ENCODE measurements at regions not wholly inside any gene's neighbourhood (a gene's known extent, or its start where the extent isn't known, plus 50 kb on each side); places are given as distances from the start of the nearest gene placed in this dataset.

DNA sequence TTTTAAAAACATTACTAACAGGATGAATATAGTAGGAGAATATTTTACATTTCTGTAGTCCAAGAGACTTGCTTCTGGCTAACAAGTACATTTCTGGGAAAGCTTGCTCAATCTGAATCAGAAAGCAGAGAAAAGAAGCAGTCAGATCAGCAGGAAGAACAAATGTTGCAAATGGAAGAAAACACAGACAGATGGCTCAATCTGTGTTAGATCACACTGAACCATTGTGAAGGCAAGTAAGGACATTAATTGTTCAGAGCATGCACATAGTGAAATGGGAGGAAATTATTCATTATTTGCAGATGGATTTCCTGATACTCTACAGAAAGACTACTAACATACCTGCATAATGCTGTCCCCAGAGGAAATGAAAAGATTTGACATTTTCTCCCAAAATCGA, 65.2 kb upstream of the CNOT2 start:
- peaks cover 1 to 8% (median 6%) of the 10 kb centered on the region in 7 donors for H3K9me3 Mint-ChIP-seq
- H3K4me2 ChIP-seq (replicated peaks; ENCODE audit: extremely low read depth, low read length, poor library complexity, severe bottlenecking) = no peak overlapping the region

DNA sequence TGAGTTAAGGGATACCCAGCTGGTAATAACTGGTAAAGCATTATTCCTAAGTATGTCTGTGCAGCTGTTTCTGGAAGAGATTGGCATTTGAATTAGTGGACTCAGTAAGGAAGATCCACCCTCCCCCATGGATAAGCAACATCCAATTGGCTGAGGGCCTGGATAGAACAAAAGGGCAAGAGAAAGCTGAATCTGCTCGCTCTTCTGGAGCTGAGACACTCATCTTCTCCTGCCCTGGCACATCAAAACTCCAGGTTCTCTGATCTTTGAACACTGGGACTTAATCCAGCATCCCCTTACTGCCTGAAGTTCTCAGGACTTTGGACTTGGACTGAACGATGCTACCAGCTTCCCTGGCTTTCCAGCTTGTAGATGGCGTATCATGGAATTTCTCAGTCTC, 63.1 kb upstream of the CNOT2 start:
- Histone ChIP-seq H2AFZ (ENCODE audit: insufficient read depth, low read depth, low read length, poor library complexity, severe bottlenecking) (no peak overlapping the region), H3K4me1 (ENCODE audit: control insufficient read depth in 1 of 2, insufficient read depth in 2 of 2, low read length in 2 of 2) (no peaks in the 10 kb centered on the region), H3K27ac (ENCODE audit: low read depth in 1 of 2, low read length in 2 of 2) (no peak overlapping the region), H3K4me3 (replicated peaks in 1 of 3; ENCODE audit: low read depth in 2 of 3, low read length in 3 of 3) (no peak overlapping the region), H3K79me2 (ENCODE audit: insufficient read depth, low read length) (no peaks in the 10 kb centered on the region), H3K9ac (ENCODE audit: insufficient read depth, low read length, poor library complexity, severe bottlenecking) (no peak overlapping the region), H3K27me3 (ENCODE audit: control insufficient read depth in 2 of 2, insufficient read depth in 2 of 2, low read length in 2 of 2) (no peaks in the 10 kb centered on the region), H4K20me1 (ENCODE audit: insufficient read depth, low read length) (no peaks in the 10 kb centered on the region), H3K9me3 (replicated peaks in 1 of 2; ENCODE audit: control insufficient read depth in 1 of 2, insufficient read depth in 1 of 2, low read length in 2 of 2) (no peaks in the 10 kb centered on the region), H3K36me3 (replicated peaks in 1 of 2; ENCODE audit: control insufficient read depth in 1 of 2, insufficient read depth in 2 of 2, low read length in 2 of 2) (no peaks in the 10 kb centered on the region), H3K4me2 (replicated peaks; ENCODE audit: extremely low read depth, low read length, poor library complexity, severe bottlenecking) (no peak overlapping the region)
- 96% methylated on average over 3 of the region's 3 CpGs for WGBS (ENCODE audit: insufficient coverage)
- no peak for TF ChIP-seq CTCF (IDR thresholded peaks at IDR 0.05)
- Mint-ChIP-seq H3K4me1 (no peaks in the 10 kb centered on the region), H3K27me3 (ENCODE audit: low read depth in 3 of 3) (peaks cover 0 to 1% (median 0%) of the 10 kb centered on the region in 3 donors), H3K36me3 (no peaks in the 10 kb centered on the region), H3K9me3 (peaks cover 0 to 8% (median 6%) of the 10 kb centered on the region in 7 donors), H3K4me3 (no peak overlapping the region), H3K27ac (no peak overlapping the region)
- DNase-seq = no peak
- intact Hi-C loops (cut with micrococcal nuclease) = no loop called here

More for the DNA sequence above, 65.2 kb upstream of the CNOT2 start:
- Histone ChIP-seq H3K36me3 (replicated peaks in 1 of 2; ENCODE audit: control insufficient read depth in 1 of 2, insufficient read depth in 2 of 2, low read length in 2 of 2) (no peaks in the 10 kb centered on the region), H3K27me3 (ENCODE audit: control insufficient read depth in 2 of 2, insufficient read depth in 2 of 2, low read length in 2 of 2) (no peaks in the 10 kb centered on the region), H3K27ac (ENCODE audit: low read depth in 1 of 2, low read length in 2 of 2) (no peak overlapping the region), H3K79me2 (ENCODE audit: insufficient read depth, low read length) (no peaks in the 10 kb centered on the region), H3K4me1 (ENCODE audit: control insufficient read depth in 1 of 2, insufficient read depth in 2 of 2, low read length in 2 of 2) (no peaks in the 10 kb centered on the region), H3K4me3 (replicated peaks in 1 of 3; ENCODE audit: low read depth in 2 of 3, low read length in 3 of 3) (no peak overlapping the region), H3K9me3 (replicated peaks in 1 of 2; ENCODE audit: control insufficient read depth in 1 of 2, insufficient read depth in 1 of 2, low read length in 2 of 2) (no peaks in the 10 kb centered on the region), H2AFZ (ENCODE audit: insufficient read depth, low read depth, low read length, poor library complexity, severe bottlenecking) (no peak overlapping the region), H3K9ac (ENCODE audit: insufficient read depth, low read length, poor library complexity, severe bottlenecking) (no peak overlapping the region), H4K20me1 (ENCODE audit: insufficient read depth, low read length) (no peaks in the 10 kb centered on the region)
- Mint-ChIP-seq H3K4me1 (no peaks in the 10 kb centered on the region), H3K27me3 (ENCODE audit: low read depth in 3 of 3) (no peaks in the 10 kb centered on the region), H3K36me3 (no peaks in the 10 kb centered on the region), H3K4me3 (no peak overlapping the region), H3K27ac (no peak overlapping the region)
- no CpG with 5 or more reads among the region's 1 CpG for WGBS (ENCODE audit: insufficient coverage)
- TF ChIP-seq CTCF (IDR thresholded peaks at IDR 0.05) = no peak
- intact Hi-C loops (cut with micrococcal nuclease) = no loop called here
- DNase-seq = no peak

Data from CD14-positive monocyte (primary cell).